NCI-H2196 (cell line): ENCODE measurements at regions not wholly inside any gene's neighbourhood (a gene's known extent, or its start where the extent isn't known, plus 50 kb on each side); places are given as distances from the start of the nearest gene placed in this dataset.

Source experiments
- DNase-seq: peaks from one replicate; lab custom pipeline; 2025; ENCODE audit not compliant: unreplicated experiment; lab: John Stamatoyannopoulos, UW

- no peak for DNase-seq
These were observed 156.1 kb downstream of the LURAP1L start for GRCh38 chr9:12930906-12931305.

DNA sequence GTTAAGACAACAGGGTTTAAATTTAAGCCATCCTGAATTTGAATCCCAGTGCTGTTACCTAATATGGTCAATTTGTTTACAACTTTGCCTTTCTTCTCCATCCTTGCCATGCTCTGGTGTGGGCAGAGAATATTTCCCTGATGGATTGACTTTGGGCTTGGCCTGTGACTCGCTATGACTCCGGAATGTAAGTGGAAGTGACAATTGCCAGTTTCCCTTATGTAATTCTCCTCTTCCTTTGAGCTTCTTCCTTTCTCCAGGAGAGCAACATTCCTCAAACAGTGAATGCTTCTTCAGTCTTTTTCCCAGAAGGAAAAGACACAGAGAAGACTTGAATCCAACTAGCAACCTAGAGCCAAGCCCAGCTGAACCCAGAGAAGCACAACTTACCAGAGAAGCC lies 159.1 kb downstream of the LURAP1L start:
- DNase-seq: no peak

DNA sequence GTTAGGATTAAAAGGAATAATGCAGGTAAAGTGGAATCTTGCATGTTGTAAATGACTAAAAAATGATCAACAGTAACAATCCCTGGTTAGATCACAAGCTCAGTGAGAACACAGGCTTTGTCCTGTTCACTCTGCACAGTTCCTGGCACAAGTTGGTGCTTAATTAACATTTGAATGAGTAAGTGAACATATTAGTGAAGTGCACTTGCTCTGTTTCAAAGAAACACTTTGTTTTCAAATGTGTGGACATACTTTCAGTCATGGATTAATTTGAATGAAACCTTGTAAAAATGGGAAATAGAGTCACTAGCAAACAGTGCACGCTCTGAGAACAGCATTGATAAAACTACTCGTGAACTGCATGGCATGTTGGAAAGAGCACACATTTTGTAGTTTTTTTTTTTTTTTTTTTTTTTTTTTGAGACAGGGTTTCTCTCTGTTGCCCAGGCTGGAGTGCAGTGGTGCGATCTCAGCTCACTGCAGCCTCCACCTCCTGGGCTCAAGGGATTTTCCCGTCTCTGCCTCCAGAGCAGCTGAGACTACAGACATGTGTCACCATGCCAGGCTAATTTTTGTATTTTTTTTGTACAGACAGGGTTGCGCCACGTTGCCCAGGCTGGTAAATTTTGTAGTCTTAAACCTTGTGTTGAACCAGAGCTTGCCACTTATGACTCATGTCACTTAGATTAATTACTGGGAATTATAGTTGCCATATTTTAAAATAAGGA lies 159.9 kb downstream of the LURAP1L start:
- no peak for DNase-seq

- DNase-seq: no peak
These were observed 160.9 kb downstream of the LURAP1L start for GRCh38 chr9:12935714-12936113.

GRCh38 chr9:12954441-12954840 lies 179.6 kb downstream of the LURAP1L start:
- DNase-seq: no peak

GRCh38 chr9:12955510-12956163 lies 180.8 kb downstream of the LURAP1L start:
- no peak for DNase-seq

DNA sequence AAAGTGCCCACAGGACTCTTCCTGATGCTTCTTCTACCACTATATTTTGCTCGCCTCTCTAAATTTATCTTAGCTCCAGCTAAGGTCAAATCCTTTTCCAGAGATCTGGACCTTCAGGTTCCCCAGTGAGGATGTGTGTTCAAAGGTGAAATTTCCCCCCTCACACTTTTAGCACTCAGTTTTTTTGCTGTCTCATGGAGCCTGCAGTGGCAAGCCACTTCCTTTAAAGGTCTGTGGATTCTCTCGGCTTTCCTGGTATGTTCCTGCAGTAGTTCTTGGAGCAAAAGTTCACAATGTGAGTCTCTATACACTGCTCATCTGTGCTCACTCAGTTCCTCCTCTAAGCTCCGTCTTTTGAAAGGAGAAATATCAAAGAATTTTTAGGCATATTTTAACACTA lies 181.4 kb downstream of the LURAP1L start:
- no peak for DNase-seq

DNA sequence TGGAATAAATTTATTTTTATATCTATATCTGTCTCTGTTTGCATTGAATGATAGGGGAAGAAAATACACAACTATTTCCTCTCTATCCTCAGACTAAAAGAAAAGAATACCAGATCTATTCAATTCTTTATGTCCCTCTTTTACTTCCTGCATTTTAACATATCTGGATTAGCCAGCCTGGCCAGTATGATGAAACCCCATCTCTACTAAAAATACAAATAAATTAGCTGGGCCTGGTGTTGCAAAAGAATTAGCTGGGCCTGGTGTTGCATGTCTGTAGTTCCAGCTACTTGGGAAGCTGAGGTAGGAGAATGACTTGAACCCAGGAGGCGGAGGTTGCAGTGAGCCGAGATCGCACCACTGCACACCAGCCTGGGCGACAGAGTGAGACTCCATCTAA lies 182.0 kb downstream of the LURAP1L start:
- DNase-seq: no peak

DNA sequence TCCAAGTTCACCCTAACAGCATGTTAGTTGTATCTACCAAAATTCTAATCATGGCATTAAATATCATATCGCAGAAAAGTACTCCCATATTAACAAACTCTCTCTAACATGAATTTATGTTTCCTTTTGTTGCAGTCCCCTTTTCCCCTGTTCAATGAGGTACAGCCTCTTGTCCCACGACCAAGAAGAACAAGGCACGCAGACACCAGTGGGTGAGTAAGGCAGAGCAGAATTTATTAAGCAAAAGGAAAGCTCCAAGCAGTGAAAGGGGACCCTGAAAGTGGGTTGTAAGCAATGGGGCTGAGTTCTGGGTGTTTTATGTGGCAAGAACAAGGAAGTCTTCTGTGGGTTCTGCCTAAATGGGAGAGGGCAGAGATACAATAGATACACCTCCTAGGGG lies 183.5 kb downstream of the LURAP1L start:
- DNase-seq: no peak

GRCh38 chr9:12958708-12959107 lies 183.9 kb downstream of the LURAP1L start:
- DNase-seq: no peak

DNA sequence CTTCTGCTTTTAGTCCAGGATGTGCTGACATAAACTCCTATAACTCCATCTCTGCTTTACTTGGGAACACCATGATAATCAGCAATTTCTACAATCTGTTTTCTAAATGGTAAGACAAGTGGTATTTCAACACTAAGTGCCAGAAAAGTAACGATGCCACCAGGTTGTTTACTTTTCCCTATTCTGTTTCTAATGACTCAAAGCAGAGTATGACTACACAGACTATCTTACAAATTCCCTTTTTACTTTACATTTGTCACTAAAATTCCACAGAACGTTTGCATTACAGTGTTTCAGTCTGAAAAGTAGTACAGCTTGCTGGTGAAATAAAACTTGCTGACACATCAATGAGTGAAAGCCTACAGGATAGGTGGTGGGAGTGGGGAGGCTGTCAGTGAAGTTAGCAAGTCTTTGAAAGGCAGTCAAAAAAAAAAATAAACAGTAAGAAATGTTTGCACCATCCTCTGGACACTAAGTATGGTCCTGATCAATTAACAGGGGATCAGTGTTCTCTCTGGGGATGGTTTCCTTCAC lies 186.5 kb downstream of the LURAP1L start:
- no peak for DNase-seq

- DNase-seq: no peak
These were observed 188.7 kb downstream of the LURAP1L start for GRCh38 chr9:12963537-12963936.

DNA sequence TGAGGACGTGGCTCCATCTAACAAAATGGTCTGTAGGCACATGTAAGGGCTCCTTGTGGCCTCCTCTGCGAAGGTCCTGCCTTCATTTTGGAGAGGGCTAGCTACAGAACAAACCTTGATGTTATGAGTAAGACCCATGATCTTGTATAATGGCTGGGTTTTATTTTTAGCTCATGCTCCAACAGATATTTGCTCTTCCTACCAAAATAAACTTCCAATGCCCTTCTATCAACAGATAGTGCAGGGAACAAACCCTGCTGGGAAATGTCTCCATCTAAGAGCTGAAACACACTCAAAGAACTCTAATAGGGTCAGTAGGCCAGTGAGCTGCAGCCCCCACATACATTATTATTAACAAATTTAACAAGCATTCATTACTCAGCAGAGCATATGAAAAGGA lies 189.5 kb downstream of the LURAP1L start:
- no peak for DNase-seq

DNA sequence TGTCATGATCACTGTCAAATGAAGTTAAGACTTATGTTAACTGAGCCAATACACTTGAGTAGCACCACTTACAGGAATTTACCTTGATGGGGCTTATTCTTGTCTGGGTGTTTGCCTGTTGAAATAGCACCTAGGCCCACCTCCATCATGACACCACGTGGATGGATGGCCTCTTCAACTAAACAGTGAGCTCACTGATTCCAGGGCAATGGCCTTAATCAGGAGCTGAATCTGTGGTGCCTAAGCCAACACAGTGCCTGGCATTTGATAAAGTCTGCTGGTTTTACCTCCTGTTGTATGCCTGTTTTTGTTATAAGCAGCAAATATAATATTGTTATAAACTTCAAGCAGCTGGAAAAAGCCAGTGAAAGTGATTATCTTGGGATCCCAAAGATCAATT lies 190.5 kb downstream of the LURAP1L start:
- DNase-seq: no peak

GRCh38 chr9:12968093-12968492 lies 193.3 kb downstream of the LURAP1L start:
- no peak for DNase-seq

DNA sequence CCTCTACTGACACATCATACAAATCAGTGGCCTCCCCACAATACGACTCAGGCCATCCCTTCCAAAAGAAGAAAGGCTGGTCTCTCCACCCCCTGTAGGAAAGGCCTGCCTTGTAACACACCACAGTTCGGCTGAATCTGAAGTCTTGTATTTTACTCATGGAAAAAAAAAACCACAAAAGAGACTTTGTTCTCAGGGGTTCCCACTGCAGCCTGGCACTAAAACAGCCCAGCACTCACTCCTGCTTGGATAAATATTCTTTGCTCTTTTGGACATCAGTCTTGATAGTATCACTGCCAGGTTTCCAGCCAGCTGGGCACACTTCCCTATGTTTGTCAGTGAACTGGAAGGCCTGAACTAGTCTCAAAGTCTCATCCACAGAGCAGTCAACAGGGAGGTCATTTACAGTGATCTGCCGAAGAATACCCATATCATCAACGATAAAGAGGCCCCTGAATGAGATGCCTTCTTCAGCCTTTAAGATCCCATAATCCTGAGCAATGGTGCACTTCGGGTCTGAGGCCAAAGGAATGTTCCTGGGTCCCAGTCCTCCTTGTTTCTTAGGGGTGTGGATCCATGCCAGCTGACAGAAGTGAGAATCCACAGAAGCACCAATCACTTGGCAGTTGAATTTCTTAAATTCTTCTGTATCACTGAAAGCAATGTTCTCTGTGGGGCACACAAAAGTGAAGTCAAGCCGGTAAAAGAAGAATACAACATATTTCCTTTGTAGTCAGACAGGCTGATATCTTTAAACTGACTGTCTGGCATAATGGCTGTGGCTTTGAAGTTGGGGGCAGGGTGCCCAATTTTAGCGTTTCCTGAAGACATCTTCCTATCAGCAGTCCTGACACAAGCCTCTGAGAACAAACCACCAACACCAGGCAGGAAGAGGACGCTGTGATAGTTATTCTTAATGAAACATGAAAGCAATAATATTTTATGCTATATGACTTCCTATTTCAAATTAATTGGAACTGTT lies 198.1 kb downstream of the LURAP1L start:
- DNase-seq: peak; percentile 49

GRCh38 chr9:12973710-12974109 lies 198.9 kb downstream of the LURAP1L start:
- no peak for DNase-seq

- no peak for DNase-seq
These were observed 199.9 kb downstream of the LURAP1L start for GRCh38 chr9:12974671-12975070.

DNA sequence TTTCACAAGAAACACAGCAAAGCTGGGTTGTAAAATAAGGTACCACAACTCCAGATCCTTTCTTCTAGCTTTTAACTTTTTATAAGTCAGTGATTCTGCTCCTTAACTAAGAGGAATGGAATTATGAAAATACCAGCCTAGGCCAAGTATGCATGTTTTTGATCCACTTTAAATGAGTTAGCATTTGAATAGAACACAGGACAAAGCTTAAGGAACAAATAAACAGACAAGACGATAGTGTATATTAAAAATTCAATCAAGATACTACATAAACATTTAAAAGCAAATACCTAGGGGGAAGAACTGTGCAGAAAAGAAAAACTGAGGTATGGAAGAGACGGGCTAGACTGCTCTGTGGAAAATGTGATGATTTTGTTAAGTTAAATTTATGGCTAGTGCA lies 200.7 kb downstream of the LURAP1L start:
- no peak for DNase-seq

DNA sequence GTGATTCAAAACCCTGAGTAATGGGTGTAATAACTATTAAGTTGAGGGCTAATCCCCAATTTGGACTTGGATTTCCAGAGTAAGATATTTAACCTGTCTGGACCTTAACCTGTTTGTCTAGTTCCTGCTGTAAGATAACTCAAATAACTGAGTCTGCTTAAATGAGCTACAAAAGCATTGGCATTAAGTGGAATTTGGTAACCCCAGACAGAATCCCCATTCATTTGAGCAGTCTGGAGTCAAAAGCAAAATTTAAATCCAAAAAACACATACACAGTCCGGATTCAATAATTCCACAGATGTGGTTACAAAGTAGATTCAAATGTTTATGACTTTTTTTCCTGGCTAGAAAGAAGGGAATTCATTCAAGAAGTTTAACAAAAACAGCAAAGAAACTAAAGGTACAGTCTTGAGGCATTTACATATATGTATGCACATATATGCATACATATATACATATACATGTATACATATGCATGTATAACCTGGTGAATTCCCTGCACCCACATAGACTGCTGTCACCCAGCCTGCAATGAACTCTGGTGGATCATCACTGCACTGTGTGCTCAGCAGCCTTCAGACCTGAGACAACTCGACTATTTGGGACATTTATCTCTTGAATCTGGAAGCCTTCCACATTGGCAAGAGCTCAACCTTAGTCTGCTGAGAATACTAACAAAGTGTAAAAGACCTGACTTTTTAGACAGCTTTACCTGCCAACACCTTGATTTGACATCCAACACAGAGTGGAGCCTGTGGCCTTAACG lies 205.4 kb downstream of the LURAP1L start:
- no peak for DNase-seq

- no peak for DNase-seq
These were observed 213.4 kb downstream of the LURAP1L start for GRCh38 chr9:12988258-12988657.
